Testis (tissue), 2 donors: ENCODE measurements at regions not wholly inside any gene's neighbourhood (a gene's known extent, or its start where the extent isn't known, plus 50 kb on each side); places are given as distances from the start of the nearest gene placed in this dataset.

ENCODE experiments used
- CTCF ChIP-seq, 3 experiments: fragments of 450-650 bp in 2 of 3; fragments of 200-600 bp in 1 of 3; sonication (generic) in 1 of 3; IDR thresholded peaks; one replicate each; pipeline ENCODE4 v1.5.1; 2016 to 2019; ENCODE audit warnings: antibody characterized with exemption in 3 of 3, mild to moderate bottlenecking in 2 of 3, moderate library complexity in 1 of 3
- POLR2A ChIP-seq: fragments of 450-650 bp; IDR thresholded peaks from one replicate; pipeline ENCODE4 v1.6.1; 2017; ENCODE audit warnings: antibody characterized with exemption, mild to moderate bottlenecking, moderate library complexity

- no peak for TF ChIP-seq CTCF (IDR thresholded peaks at IDR 0.05)
- TF ChIP-seq POLR2A = no peak
Observed at GRCh38 chr1:181148636-181149035, 60.1 kb downstream of the IER5 start.
